Activated CD4-positive, alpha-beta T cell treated with anti-CD3 and anti-CD28 coated beads, Interleukin-2, amount 10 ng/mL, durations not matched to agents 24 days and 14 days (primary cell): ENCODE measurements at regions not wholly inside any gene's neighbourhood (a gene's known extent, or its start where the extent isn't known, plus 50 kb on each side); places are given as distances from the start of the nearest gene placed in this dataset.
"Not testable (repeated sequence)": the region's sequence is repeated elsewhere in the genome, so short reads cannot be mapped to it uniquely, and the experiment has no call there.

Experiments
- DNase-seq: peaks from one replicate; pipeline ENCODE4 v3.0.0; 2022
- H3K27ac Mint-ChIP-seq: one replicate; pipeline ENCODE4 v1.8.0; 2022; ENCODE audit warnings: mild to moderate bottlenecking, mixed read lengths
- H3K27me3 Mint-ChIP-seq: one replicate; pipeline ENCODE4 v1.8.0; 2022; ENCODE audit warnings: mixed read lengths
- H3K36me3 Mint-ChIP-seq: one replicate; pipeline ENCODE4 v1.8.0; 2022; ENCODE audit warnings: low read depth, mild to moderate bottlenecking, mixed read lengths
- H3K4me1 Mint-ChIP-seq: one replicate; pipeline ENCODE4 v1.8.0; 2021; ENCODE audit warnings: mixed read lengths
- H3K4me3 Mint-ChIP-seq: one replicate; pipeline ENCODE4 v1.8.0; 2022; ENCODE audit warnings: mild to moderate bottlenecking, moderate library complexity, mixed read lengths
- H3K9me3 Mint-ChIP-seq: one replicate; pipeline ENCODE4 v1.8.0; 2021; ENCODE audit warnings: mixed read lengths
- intact Hi-C: fragments of 100-400 bp; cut with micrococcal nuclease; formaldehyde crosslinking; loops from one replicate; pipeline ENCODE4 v1.15.1; 2023

- Mint-ChIP-seq H3K27ac (no peak overlapping the region), H3K27me3 (no peaks in the 10 kb centered on the region), H3K4me1 (no peaks in the 10 kb centered on the region), H3K4me3 (no peak overlapping the region), H3K9me3 (no peaks in the 10 kb centered on the region), H3K36me3 (no peaks in the 10 kb centered on the region)
- intact Hi-C loops, result no loop called here
- DNase-seq, result no peak
These were observed 578.1 kb downstream of the PIK3C3 start for GRCh38 chr18:42533009-42533575.

- Mint-ChIP-seq H3K27me3 (no peaks in the 10 kb centered on the region), H3K36me3 (no peaks in the 10 kb centered on the region), H3K27ac (no peak overlapping the region), H3K4me1 (no peaks in the 10 kb centered on the region), H3K4me3 (no peak overlapping the region), H3K9me3 (no peaks in the 10 kb centered on the region)
- intact Hi-C loops, result no loop called here
- DNase-seq, result no peak
These were observed 578.6 kb downstream of the PIK3C3 start for GRCh38 chr18:42533616-42534015.

GRCh38 chr18:42534313-42534712, 579.3 kb downstream of the PIK3C3 start:
- no peaks in the 10 kb centered on the region for H3K36me3 Mint-ChIP-seq
- no peak overlapping the region for H3K4me3 Mint-ChIP-seq
- intact Hi-C loops, result no loop called here

GRCh38 chr18:42536442-42536841, 579.0 kb downstream of the RIT2 start:
- H3K36me3 Mint-ChIP-seq, result no peaks in the 10 kb centered on the region
- H3K4me1 Mint-ChIP-seq, result no peaks in the 10 kb centered on the region
- DNase-seq, result no peak
- H3K27me3 Mint-ChIP-seq, result no peaks in the 10 kb centered on the region
- no peak overlapping the region for H3K27ac Mint-ChIP-seq
- intact Hi-C loops, result no loop called here
- no peaks in the 10 kb centered on the region for H3K9me3 Mint-ChIP-seq
- H3K4me3 Mint-ChIP-seq, result no peak overlapping the region

More at GRCh38 chr18:42534313-42534712, 579.3 kb downstream of the PIK3C3 start:
- Mint-ChIP-seq H3K27me3 (no peaks in the 10 kb centered on the region), H3K4me1 (no peaks in the 10 kb centered on the region), H3K9me3 (no peaks in the 10 kb centered on the region), H3K27ac (no peak overlapping the region)
- no peak for DNase-seq

- H3K9me3 Mint-ChIP-seq, result no peaks in the 10 kb centered on the region
- DNase-seq, result no peak
- no peaks in the 10 kb centered on the region for H3K27me3 Mint-ChIP-seq
- no peaks in the 10 kb centered on the region for H3K36me3 Mint-ChIP-seq
- no peaks in the 10 kb centered on the region for H3K4me1 Mint-ChIP-seq
- intact Hi-C loops, result no loop called here
- H3K27ac Mint-ChIP-seq, result no peak overlapping the region
- no peak overlapping the region for H3K4me3 Mint-ChIP-seq
These were observed 578.2 kb downstream of the RIT2 start for GRCh38 chr18:42537291-42537690.

- H3K4me3 Mint-ChIP-seq, result no peak overlapping the region
- intact Hi-C loops, result no loop called here
- no peaks in the 10 kb centered on the region for H3K36me3 Mint-ChIP-seq
- no peaks in the 10 kb centered on the region for H3K4me1 Mint-ChIP-seq
- no peaks in the 10 kb centered on the region for H3K9me3 Mint-ChIP-seq
- no peaks in the 10 kb centered on the region for H3K27me3 Mint-ChIP-seq
- no peak for DNase-seq
- no peak overlapping the region for H3K27ac Mint-ChIP-seq
These were observed 570.6 kb downstream of the RIT2 start for GRCh38 chr18:42544901-42545300.

- no peak for DNase-seq
- Mint-ChIP-seq H3K9me3 (no peaks in the 10 kb centered on the region), H3K4me1 (no peaks in the 10 kb centered on the region), H3K36me3 (no peaks in the 10 kb centered on the region), H3K27ac (no peak overlapping the region), H3K27me3 (no peaks in the 10 kb centered on the region), H3K4me3 (no peak overlapping the region)
- intact Hi-C loops, result no loop called here
These were observed 569.7 kb downstream of the RIT2 start for GRCh38 chr18:42545825-42546224.

GRCh38 chr18:42548493-42548892, 567.0 kb downstream of the RIT2 start:
- no peak overlapping the region for H3K4me3 Mint-ChIP-seq
- H3K36me3 Mint-ChIP-seq, result no peaks in the 10 kb centered on the region
- no peak overlapping the region for H3K27ac Mint-ChIP-seq
- H3K27me3 Mint-ChIP-seq, result no peaks in the 10 kb centered on the region
- DNase-seq, result no peak
- H3K4me1 Mint-ChIP-seq, result no peaks in the 10 kb centered on the region
- H3K9me3 Mint-ChIP-seq, result peaks cover 7% of the 10 kb centered on the region
- intact Hi-C loops, result no loop called here

- intact Hi-C loops, result no loop called here
- H3K4me1 Mint-ChIP-seq, result no peaks in the 10 kb centered on the region
- H3K27me3 Mint-ChIP-seq, result no peaks in the 10 kb centered on the region
- H3K9me3 Mint-ChIP-seq, result peaks cover 7% of the 10 kb centered on the region
- H3K27ac Mint-ChIP-seq, result no peak overlapping the region
- no peaks in the 10 kb centered on the region for H3K36me3 Mint-ChIP-seq
- no peak for DNase-seq
- H3K4me3 Mint-ChIP-seq, result no peak overlapping the region
These were observed 565.9 kb downstream of the RIT2 start for GRCh38 chr18:42549596-42549995.

- H3K36me3 Mint-ChIP-seq, intact Hi-C loops: not testable (repeated sequence)
These were observed 562.9 kb downstream of the RIT2 start for GRCh38 chr18:42552559-42552958.

GRCh38 chr18:42559069-42559690, 556.3 kb downstream of the RIT2 start:
- no peak overlapping the region for H3K27ac Mint-ChIP-seq
- no peaks in the 10 kb centered on the region for H3K9me3 Mint-ChIP-seq
- intact Hi-C loops, result no loop called here
- H3K36me3 Mint-ChIP-seq, result no peaks in the 10 kb centered on the region
- H3K4me3 Mint-ChIP-seq, result no peak overlapping the region
- H3K4me1 Mint-ChIP-seq, result no peaks in the 10 kb centered on the region
- no peaks in the 10 kb centered on the region for H3K27me3 Mint-ChIP-seq
- no peak for DNase-seq

More at GRCh38 chr18:42552559-42552958, 562.9 kb downstream of the RIT2 start:
- not testable (repeated sequence) for H3K4me1 Mint-ChIP-seq, H3K27me3 Mint-ChIP-seq, H3K4me3 Mint-ChIP-seq, H3K27ac Mint-ChIP-seq, DNase-seq, H3K9me3 Mint-ChIP-seq

- no peaks in the 10 kb centered on the region for H3K4me1 Mint-ChIP-seq
- intact Hi-C loops, result no loop called here
- H3K27ac Mint-ChIP-seq, result no peak overlapping the region
These were observed 554.0 kb downstream of the RIT2 start for GRCh38 chr18:42561521-42561920.

GRCh38 chr18:42563995-42564394, 551.5 kb downstream of the RIT2 start:
- Mint-ChIP-seq H3K36me3 (no peaks in the 10 kb centered on the region), H3K27me3 (no peaks in the 10 kb centered on the region), H3K9me3 (no peaks in the 10 kb centered on the region), H3K4me1 (no peaks in the 10 kb centered on the region), H3K27ac (no peak overlapping the region), H3K4me3 (no peak overlapping the region)
- no peak for DNase-seq
- intact Hi-C loops, result no loop called here

More at GRCh38 chr18:42561521-42561920, 554.0 kb downstream of the RIT2 start:
- Mint-ChIP-seq H3K4me3 (no peak overlapping the region), H3K9me3 (no peaks in the 10 kb centered on the region), H3K27me3 (no peaks in the 10 kb centered on the region), H3K36me3 (no peaks in the 10 kb centered on the region)
- no peak for DNase-seq

GRCh38 chr18:42564761-42565160, 550.7 kb downstream of the RIT2 start:
- no peak overlapping the region for H3K27ac Mint-ChIP-seq
- intact Hi-C loops, result no loop called here
- no peaks in the 10 kb centered on the region for H3K4me1 Mint-ChIP-seq
- no peaks in the 10 kb centered on the region for H3K9me3 Mint-ChIP-seq
- no peaks in the 10 kb centered on the region for H3K36me3 Mint-ChIP-seq
- H3K27me3 Mint-ChIP-seq, result no peaks in the 10 kb centered on the region
- no peak for DNase-seq
- no peak overlapping the region for H3K4me3 Mint-ChIP-seq

GRCh38 chr18:42568773-42569172, 546.7 kb downstream of the RIT2 start:
- no peaks in the 10 kb centered on the region for H3K36me3 Mint-ChIP-seq
- H3K27ac Mint-ChIP-seq, result no peak overlapping the region
- no peaks in the 10 kb centered on the region for H3K27me3 Mint-ChIP-seq
- DNase-seq, result no peak
- intact Hi-C loops, result no loop called here
- no peaks in the 10 kb centered on the region for H3K4me1 Mint-ChIP-seq
- H3K9me3 Mint-ChIP-seq, result no peaks in the 10 kb centered on the region
- no peak overlapping the region for H3K4me3 Mint-ChIP-seq
